ENCODE measurements at regions not wholly inside any gene's neighbourhood (a gene's known extent, or its start where the extent isn't known, plus 50 kb on each side); places are given as distances from the start of the nearest gene placed in this dataset.

DNA sequence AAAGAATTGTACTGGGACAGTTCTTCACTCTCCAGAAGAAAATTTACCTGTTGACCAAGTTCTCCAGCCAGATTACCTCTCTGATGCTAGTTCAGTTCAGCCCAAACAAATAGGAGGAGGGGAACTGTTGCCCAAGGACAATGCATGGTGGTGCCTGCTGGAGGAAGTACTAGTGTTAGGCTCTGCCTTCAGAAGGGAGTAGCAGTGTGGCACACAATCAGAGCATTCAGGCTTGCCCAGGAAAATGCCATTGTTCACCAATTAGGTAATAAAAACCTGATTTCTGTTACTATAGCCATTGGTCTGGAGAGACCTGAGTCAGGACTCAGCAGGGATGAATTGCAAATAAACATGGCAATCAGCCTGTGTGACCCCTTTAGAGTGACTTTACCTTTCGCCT, 720.8 kb upstream of the ZNF608 start:
- ATAC-seq (ENCODE audit: low FRiP score) = no peak
- no peak for DNase-seq (ENCODE audit: low spot score)
- TF ChIP-seq, protein P1, sequence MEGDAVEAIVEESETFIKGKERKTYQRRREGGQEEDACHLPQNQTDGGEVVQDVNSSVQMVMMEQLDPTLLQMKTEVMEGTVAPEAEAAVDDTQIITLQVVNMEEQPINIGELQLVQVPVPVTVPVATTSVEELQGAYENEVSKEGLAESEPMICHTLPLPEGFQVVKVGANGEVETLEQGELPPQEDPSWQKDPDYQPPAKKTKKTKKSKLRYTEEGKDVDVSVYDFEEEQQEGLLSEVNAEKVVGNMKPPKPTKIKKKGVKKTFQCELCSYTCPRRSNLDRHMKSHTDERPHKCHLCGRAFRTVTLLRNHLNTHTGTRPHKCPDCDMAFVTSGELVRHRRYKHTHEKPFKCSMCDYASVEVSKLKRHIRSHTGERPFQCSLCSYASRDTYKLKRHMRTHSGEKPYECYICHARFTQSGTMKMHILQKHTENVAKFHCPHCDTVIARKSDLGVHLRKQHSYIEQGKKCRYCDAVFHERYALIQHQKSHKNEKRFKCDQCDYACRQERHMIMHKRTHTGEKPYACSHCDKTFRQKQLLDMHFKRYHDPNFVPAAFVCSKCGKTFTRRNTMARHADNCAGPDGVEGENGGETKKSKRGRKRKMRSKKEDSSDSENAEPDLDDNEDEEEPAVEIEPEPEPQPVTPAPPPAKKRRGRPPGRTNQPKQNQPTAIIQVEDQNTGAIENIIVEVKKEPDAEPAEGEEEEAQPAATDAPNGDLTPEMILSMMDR (IDR thresholded peaks at IDR 0.05) = no peak

DNA sequence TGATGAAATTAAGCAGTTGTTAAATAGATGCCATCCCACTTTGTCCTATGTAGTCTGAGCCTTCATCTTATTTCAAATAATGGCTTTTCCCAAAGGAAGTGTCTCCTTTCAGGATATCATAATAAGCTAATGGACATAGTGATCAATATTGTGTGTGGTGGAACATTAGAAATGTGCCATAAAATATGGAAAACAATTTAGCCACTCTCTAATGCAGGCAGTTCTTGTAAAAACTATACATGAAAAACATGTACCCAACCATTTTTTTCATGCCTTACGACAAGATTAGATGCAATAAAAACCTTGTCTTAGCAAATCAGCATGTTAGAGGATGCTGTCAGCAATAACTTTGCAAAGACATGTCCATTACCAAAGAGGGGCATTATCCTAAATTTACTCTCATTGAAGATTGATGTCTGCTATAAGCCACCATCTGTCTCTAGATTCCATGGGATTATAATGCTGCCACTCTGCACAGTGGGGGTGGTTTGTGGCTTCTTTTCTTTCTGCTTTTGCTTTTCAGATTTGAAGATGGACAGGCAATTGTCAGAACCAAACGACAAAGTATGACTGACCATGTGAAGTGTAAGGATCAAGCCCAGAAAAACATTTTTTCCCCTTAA, 724.0 kb upstream of the ZNF608 start:
- ATAC-seq (ENCODE audit: low FRiP score) = no peak
- DNase-seq (ENCODE audit: low spot score) = no peak
- TF ChIP-seq, protein P1 (IDR thresholded peaks at IDR 0.05) = no peak

DNA sequence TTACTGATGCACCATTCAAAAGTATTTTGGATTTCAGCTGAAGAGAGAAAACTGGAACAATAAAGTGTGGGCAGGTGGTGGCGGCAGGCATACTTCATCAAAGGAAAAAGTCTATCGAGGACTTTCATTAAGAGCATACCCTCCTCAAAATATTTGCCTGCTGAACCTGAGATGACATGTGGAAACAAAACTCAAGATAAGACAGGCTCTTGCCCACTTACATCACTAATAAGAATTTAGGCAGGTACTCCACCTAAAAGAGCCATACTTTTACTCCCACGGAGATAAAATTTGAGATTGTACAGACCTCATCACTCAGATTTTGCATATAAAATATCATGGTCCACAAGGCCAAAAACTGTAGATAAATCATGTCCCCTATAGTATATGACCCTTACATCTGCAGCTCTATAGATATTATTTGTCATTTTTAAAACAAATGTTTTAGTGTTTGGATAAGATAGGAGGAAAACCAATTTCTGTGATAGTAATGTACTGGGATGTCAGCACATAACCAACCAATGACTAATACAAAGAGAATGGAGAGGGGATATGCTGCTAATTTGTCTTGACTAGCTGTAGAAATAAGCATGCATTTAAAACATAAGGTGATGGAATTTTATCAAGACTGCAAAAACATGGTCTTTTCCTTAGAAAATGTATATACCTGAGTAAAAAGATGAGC, 730.6 kb upstream of the ZNF608 start:
- TF ChIP-seq, protein P1 (IDR thresholded peaks at IDR 0.05) = no peak
- ATAC-seq (ENCODE audit: low FRiP score) = no peak
- no peak for DNase-seq (ENCODE audit: low spot score)

DNA sequence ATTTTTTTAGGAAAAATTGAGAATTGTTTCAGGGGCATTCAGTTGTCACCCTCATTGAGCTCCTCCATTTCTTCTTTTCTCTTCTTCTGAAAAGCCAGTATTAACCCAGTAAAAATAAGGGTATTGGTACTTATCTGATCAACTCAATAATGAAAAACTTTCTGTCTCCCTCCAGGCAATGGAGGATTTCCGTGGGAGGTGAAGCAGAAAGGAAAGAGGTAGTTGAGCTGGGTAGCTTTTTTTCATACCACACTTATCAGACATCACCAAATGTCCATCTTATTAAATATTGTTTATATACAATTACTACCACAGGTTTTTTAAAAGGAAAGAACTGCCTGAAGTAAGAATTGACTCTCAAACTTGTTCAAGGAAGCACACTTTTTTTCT, 731.1 kb upstream of the ZNF608 start:
- ATAC-seq (ENCODE audit: low FRiP score) (no peak), DNase-seq (ENCODE audit: low spot score) (no peak)
- TF ChIP-seq, protein P1 (IDR thresholded peaks at IDR 0.05) = no peak

DNA sequence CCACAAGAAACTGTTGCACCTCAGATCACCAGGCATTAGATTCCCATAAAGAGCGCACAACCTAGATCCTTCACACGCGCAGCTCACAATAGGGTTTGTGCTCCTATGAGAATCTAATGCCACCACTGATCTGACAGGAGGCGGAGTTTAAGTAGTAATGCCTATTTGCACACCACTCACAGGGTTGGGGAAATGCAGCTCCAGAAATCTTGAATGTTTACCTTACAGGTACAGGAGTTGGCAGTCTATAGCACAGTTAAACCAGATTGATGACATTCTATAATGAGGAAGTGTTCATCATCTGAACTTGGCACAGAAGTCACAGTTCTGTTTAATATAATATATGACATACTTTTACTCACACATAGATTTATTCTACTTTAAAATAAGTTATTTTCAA, 732.2 kb upstream of the ZNF608 start:
- no peak for DNase-seq (ENCODE audit: low spot score)
- TF ChIP-seq, protein P1 (IDR thresholded peaks at IDR 0.05) = no peak
- ATAC-seq (ENCODE audit: low FRiP score) = no peak

DNA sequence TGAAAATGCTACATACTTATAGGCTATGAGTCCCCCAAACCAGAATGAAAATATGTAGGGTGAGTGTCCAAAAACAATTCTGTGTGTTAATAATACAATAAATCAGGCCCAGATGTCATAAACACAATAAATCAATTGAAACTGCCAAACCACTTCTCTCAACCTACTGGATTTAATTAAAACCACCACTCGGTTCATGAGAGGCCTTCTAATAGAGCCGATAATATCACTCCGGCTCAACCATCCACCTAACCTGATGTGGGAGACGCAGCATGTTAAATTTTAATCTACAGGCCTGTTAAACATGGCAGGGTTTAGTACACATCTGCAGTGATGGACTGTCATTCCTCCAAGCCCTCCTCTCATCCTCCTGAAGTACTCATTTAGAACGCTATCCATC, 734.5 kb upstream of the ZNF608 start:
- DNase-seq (ENCODE audit: low spot score) = no peak
- no peak for ATAC-seq (ENCODE audit: low FRiP score)
- TF ChIP-seq, protein P1 (IDR thresholded peaks at IDR 0.05) = no peak

Data from omental fat pad (tissue), 3 donors.